ENCODE measurements at regions not wholly inside any gene's neighbourhood (a gene's known extent, or its start where the extent isn't known, plus 50 kb on each side); places are given as distances from the start of the nearest gene placed in this dataset.

DNA sequence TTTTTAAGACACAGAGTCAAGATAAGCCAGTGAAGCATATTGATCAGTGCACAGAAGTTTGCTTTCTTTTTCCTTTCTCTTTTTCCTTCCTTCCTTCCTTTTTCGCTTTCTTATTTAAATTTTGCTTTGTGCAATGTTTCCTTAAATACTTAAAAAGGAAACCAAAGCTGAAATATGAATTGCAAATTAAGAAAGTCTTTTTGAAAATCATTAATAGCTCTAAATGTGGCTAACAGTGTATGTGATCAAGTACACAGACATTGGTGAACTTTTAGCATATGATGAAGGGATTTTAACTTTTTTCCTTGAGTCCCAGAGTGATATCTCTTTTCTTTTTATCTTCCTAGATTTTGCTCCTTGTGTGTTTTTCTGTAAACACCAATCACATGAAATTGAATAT lies 1356.9 kb upstream of the PRR20A start:
- no peaks in the 10 kb centered on the region for H3K27me3 ChIP-seq (replicated peaks in 1 of 4; ENCODE audit: control extremely low read depth in 1 of 4, control insufficient read depth in 3 of 4, insufficient read depth in 4 of 4, low read length in 3 of 4)
- no peaks in the 10 kb centered on the region for H4K20me1 ChIP-seq (ENCODE audit: control insufficient read depth, insufficient read depth, low read length, poor library complexity, severe bottlenecking)
- CTCF ChIA-PET: no interaction called here
- H3K9me3 ChIP-seq (ENCODE audit: control extremely low read depth in 1 of 3, control insufficient read depth in 2 of 3, insufficient read depth in 1 of 3, low read length in 2 of 3): no peaks in the 10 kb centered on the region
- POLR2A ChIA-PET: no interaction called here
- Mint-ChIP-seq H3K4me3 (no peak overlapping the region), H3K9me3 (ENCODE audit: insufficient read depth) (no peaks in the 10 kb centered on the region), H3K27ac (no peak overlapping the region), H3K27me3 (no peaks in the 10 kb centered on the region), H3K4me1 (no peaks in the 10 kb centered on the region)
- H3K36me3 ChIP-seq (replicated peaks in 1 of 2; ENCODE audit: control extremely low read depth in 1 of 2, control insufficient read depth in 1 of 2, extremely low read depth in 1 of 2, insufficient read depth in 2 of 2, low read length in 1 of 2): no peaks in the 10 kb centered on the region
- WGBS (ENCODE audit: insufficient coverage): no CpG with 5 or more reads among the region's 1 CpG
- no peak for ATAC-seq (ENCODE audit: low read depth)
- H3K4me1 ChIP-seq (ENCODE audit: control insufficient read depth in 2 of 2, insufficient read depth in 2 of 2, low read length in 2 of 2): no peaks in the 10 kb centered on the region
- TF ChIP-seq, protein P1, sequence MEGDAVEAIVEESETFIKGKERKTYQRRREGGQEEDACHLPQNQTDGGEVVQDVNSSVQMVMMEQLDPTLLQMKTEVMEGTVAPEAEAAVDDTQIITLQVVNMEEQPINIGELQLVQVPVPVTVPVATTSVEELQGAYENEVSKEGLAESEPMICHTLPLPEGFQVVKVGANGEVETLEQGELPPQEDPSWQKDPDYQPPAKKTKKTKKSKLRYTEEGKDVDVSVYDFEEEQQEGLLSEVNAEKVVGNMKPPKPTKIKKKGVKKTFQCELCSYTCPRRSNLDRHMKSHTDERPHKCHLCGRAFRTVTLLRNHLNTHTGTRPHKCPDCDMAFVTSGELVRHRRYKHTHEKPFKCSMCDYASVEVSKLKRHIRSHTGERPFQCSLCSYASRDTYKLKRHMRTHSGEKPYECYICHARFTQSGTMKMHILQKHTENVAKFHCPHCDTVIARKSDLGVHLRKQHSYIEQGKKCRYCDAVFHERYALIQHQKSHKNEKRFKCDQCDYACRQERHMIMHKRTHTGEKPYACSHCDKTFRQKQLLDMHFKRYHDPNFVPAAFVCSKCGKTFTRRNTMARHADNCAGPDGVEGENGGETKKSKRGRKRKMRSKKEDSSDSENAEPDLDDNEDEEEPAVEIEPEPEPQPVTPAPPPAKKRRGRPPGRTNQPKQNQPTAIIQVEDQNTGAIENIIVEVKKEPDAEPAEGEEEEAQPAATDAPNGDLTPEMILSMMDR (IDR thresholded peaks at IDR 0.05): no peak
- no peak for TF ChIP-seq EZH2 (IDR thresholded peaks at IDR 0.05; ENCODE audit: borderline replicate concordance, insufficient read depth, low read depth, low read length, poor library complexity, severe bottlenecking)
- H3K79me2 ChIP-seq (ENCODE audit: control insufficient read depth, insufficient read depth, low read length): no peaks in the 10 kb centered on the region
- no peak overlapping the region for H3K27ac ChIP-seq (ENCODE audit: low read length in 2 of 2)
- no peak overlapping the region for H3K4me3 ChIP-seq (ENCODE audit: control extremely low read depth in 1 of 5, extremely low read depth in 1 of 5, insufficient read depth in 1 of 5, low read depth in 2 of 5, low read length in 4 of 5)
- H3K9ac ChIP-seq (ENCODE audit: low read length): no peak overlapping the region
- intact Hi-C loops (cut with micrococcal nuclease): no loop called here
- H3K4me2 ChIP-seq (replicated peaks; ENCODE audit: low read depth, low read length, poor library complexity, severe bottlenecking): no peak overlapping the region
- no peak for DNase-seq
- no peak overlapping the region for H2AFZ ChIP-seq (ENCODE audit: insufficient read depth, low read depth, low read length, poor library complexity, severe bottlenecking)

DNA sequence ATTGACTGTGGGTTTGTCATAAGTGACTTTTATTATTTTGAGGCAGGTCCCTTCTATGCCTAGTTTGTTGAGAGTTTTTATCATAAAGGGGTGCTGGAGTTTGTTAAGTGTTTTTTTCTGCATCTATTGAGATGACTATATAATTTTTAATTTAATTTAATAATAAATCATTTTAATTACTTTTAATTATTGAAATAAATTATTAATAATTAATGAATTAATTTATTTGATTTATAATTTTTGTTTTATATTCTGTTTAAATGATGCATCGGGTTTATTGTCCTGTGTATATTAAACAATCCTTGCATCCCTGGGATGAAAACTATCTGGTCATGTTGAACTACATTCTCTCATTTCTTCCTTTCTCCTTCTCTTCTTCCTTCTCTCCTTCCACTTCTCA lies 1352.2 kb upstream of the PRR20A start:
- TF ChIP-seq, protein P1 (IDR thresholded peaks at IDR 0.05): no peak
- TF ChIP-seq EZH2 (IDR thresholded peaks at IDR 0.05; ENCODE audit: borderline replicate concordance, insufficient read depth, low read depth, low read length, poor library complexity, severe bottlenecking): no peak
- WGBS (ENCODE audit: insufficient coverage): no CpG with 5 or more reads among the region's 1 CpG
- Mint-ChIP-seq H3K4me1 (no peaks in the 10 kb centered on the region), H3K9me3 (ENCODE audit: insufficient read depth) (no peaks in the 10 kb centered on the region), H3K4me3 (no peak overlapping the region), H3K27me3 (no peaks in the 10 kb centered on the region), H3K27ac (no peak overlapping the region)
- CTCF ChIA-PET: no interaction called here
- no peaks in the 10 kb centered on the region for H3K4me1 ChIP-seq (ENCODE audit: control insufficient read depth in 2 of 2, insufficient read depth in 2 of 2, low read length in 2 of 2)
- ATAC-seq (ENCODE audit: low read depth): no peak
- POLR2A ChIA-PET: no interaction called here
- no peaks in the 10 kb centered on the region for H3K27me3 ChIP-seq (replicated peaks in 1 of 4; ENCODE audit: control extremely low read depth in 1 of 4, control insufficient read depth in 3 of 4, insufficient read depth in 4 of 4, low read length in 3 of 4)
- no peaks in the 10 kb centered on the region for H3K36me3 ChIP-seq (replicated peaks in 1 of 2; ENCODE audit: control extremely low read depth in 1 of 2, control insufficient read depth in 1 of 2, extremely low read depth in 1 of 2, insufficient read depth in 2 of 2, low read length in 1 of 2)
- no peaks in the 10 kb centered on the region for H3K79me2 ChIP-seq (ENCODE audit: control insufficient read depth, insufficient read depth, low read length)
- H2AFZ ChIP-seq (ENCODE audit: insufficient read depth, low read depth, low read length, poor library complexity, severe bottlenecking): no peak overlapping the region
- no peak for DNase-seq
- intact Hi-C loops (cut with micrococcal nuclease): no loop called here
- no peaks in the 10 kb centered on the region for H4K20me1 ChIP-seq (ENCODE audit: control insufficient read depth, insufficient read depth, low read length, poor library complexity, severe bottlenecking)
- no peak overlapping the region for H3K4me3 ChIP-seq (ENCODE audit: control extremely low read depth in 1 of 5, extremely low read depth in 1 of 5, insufficient read depth in 1 of 5, low read depth in 2 of 5, low read length in 4 of 5)
- H3K4me2 ChIP-seq (replicated peaks; ENCODE audit: low read depth, low read length, poor library complexity, severe bottlenecking): no peak overlapping the region
- no peak overlapping the region for H3K9ac ChIP-seq (ENCODE audit: low read length)
- H3K9me3 ChIP-seq (ENCODE audit: control extremely low read depth in 1 of 3, control insufficient read depth in 2 of 3, insufficient read depth in 1 of 3, low read length in 2 of 3): no peaks in the 10 kb centered on the region
- H3K27ac ChIP-seq (ENCODE audit: low read length in 2 of 2): no peak overlapping the region

All from B cell (primary cell).